Tongue (tissue), 1 donor: ENCODE measurements at regions not wholly inside any gene's neighbourhood (a gene's known extent, or its start where the extent isn't known, plus 50 kb on each side); places are given as distances from the start of the nearest gene placed in this dataset.

Source experiments
- DNase-seq: peaks from one replicate; pipeline ENCODE4 v3.0.0-alpha.2; 2015

DNA sequence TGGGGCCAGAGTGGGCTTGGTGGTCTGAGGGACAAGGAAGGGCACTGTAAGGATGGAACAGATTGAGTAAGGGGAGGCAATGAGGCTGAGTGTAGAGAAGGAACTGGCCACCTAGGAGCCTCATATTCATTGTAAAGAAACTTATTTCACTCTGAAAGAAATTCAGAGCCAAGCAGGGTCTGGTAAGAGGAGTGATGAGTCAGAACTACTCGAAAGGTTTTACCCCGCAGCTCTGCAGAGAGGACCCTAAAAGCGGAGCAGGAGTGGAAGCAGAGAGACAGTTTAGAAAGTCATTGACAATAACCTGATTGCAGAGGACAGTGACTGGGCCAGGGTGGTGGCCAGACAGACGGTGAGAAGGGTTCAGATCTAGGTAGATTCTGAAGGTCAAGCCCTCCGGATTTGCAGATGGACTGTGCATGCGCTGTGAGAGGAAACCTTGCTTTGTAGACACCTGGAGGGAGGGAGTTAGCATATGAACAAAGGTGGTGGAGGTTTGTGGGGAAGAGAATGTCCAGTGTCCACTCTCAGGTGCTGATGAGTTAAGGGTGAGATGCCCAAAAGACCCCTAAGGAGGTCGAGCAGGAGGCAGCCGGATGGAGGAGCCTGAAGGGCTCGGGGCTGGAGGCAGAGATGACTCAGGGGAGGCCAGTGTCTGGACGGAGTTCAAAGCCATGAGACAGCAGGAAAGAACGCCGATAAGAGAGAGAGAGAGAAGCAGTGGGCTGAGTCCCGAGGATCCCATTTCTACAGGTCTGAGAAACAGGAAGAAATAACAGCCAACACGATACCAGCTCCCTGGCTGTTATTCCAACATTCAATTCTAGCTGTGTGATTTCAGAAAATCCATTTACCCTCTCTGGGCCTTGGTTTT, 546.0 kb downstream of the BRD1 start:
- no peak for DNase-seq

DNA sequence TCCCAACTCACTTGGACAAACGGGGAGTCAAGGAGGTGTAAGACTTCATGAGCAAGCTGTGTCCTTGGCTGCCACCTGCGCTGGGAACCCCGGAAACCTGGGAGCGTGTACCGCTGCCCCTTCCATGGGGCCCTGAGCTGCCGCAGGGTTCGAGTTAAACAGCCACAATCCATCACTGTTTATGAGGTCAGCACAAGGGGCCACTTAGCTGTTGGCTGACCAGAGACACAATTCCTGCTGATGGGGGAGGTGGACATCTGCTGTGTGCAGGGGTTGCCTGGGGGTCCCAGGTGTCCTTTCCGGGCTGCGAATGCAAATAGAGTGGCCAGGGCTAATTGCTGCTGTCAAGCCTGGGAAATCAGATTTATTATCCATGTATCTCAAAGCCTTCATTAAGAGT, 549.3 kb downstream of the BRD1 start:
- no peak for DNase-seq

DNA sequence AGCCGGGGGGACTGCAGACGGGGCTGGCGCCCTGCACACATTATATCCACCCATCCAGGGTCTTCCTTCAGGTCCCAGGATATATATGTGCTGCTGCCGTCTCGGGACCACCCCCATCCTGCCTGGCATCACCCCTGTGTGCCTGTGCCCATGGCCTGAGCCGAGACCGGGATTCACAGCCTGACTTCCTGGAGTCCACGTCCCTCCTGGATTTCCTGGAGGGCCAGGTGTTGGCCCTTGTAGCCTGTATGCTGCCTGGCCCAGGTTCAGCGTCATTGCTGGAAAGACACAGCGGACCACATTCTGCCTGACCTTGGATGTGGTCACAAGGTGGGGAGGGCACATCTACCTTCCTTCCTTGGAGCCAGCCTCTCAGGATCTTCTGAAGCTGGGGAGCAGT, 551.1 kb downstream of the BRD1 start:
- DNase-seq: no peak

DNA sequence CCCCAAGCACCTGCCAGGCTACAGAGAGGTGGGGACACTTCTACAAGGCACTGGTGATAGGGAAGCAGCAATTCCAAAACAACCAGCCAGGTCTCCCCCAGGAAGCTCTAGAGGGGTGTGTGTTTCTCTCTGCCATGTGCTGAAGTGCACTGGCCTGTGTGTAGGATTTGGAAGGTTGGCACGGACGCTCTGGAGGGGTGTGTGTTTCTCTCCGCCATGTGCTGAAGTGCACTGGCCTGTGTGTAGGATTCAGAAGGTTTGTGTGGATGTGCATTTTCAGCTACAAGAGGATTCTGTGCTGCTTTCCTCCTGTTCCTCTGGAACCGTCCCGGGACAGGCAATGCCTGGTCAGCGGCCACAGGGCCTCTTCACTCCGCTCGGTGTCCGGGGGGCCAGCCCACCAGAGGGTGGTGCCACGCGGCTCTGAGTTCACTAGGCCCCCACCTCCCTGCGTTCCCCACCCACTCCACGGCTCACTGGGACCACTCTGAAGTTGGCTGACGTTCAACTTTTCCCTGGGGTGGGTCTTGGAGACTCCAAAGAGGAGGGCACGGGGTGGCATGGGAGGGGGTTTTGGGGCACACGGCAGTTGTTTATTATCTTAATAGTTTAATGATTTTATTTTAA, 552.8 kb downstream of the BRD1 start:
- DNase-seq: no peak

DNA sequence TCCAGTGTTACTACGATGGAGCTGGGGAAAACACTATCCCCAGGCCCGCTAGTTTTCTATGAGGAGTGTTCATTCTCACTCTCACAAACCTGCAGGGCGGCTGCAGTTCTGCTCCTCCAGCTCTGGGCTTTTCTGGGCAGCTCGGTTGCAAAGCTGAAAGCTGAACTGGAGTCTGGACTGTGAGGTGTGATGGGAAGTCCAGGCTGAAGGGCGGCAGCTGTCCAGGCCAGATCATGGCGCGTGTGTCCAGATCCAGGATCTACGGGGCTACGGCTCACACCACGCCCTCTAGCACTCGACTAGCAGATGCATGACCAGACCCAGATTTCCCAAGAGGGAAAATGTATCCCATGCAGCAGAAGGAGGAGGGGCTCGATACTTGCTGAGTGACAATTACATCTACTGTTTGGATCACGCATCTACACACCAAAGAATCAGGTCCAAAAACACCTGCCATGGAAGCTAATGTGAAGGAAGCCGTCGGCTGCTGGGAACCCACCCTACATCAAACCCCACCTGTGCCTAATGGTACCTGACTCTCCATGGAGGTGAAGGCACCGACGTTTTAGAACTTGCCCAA, 555.0 kb downstream of the BRD1 start:
- DNase-seq: peak; percentile 37

- no peak for DNase-seq
These were observed 555.8 kb downstream of the BRD1 start for GRCh38 chr22:49271831-49272230.

GRCh38 chr22:49271369-49271727, 556.3 kb downstream of the BRD1 start:
- no peak for DNase-seq

DNA sequence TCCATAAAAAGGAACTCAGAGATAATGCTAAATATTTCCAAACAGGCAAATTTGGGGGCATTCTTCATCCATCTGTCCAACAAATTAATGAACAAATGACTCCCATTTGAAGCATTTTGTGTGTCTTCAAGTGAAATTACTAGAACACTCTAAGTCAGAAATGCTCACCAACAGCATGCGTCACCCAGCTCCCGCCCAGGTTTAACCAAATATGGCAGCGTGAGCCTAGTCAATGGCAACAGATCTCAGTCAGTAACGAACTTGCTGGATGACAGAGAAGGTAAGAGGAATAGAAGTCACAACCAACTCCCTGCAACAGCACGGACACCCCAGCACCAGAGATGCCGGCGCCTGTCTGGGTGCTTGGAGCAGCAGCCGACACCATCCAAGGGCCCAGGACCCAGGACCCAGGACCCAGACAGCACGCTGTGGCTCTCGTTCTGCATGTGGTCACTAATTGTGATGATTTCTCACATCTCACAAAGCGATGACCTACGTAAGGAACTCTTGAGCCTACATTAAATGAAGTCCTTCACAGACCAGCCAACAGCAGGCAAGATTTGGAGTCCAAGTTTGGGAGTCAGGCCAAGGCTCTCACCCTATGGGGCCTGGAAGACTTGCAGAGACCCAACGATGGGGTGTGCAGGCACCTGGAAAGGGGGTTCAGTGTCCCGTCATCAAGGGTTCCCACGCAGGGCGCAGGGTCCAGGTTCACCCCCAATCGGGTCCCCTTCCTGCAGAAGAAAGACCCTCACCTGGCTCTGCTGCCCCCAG, 556.9 kb downstream of the BRD1 start:
- no peak for DNase-seq

DNA sequence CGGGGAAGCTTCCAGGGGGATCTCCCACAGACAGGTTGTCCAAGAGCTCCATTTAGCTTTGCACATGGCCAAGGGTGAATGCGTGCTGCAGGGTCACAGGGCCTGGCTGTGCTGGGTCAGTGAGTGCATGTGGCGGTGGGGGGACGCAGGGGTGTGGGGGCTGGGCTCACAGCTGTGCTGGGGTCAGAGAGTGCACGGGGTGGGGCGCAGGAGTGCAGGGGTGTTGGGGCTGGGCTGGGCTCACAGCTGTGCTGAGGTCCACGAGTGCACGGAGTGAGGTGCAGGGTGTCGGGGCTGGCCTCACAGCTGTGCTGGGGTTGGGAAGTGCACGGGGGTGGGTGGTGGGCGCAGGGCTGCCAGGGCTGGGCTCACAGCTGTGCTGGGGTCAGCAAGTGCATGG, 557.7 kb downstream of the BRD1 start:
- DNase-seq: no peak

DNA sequence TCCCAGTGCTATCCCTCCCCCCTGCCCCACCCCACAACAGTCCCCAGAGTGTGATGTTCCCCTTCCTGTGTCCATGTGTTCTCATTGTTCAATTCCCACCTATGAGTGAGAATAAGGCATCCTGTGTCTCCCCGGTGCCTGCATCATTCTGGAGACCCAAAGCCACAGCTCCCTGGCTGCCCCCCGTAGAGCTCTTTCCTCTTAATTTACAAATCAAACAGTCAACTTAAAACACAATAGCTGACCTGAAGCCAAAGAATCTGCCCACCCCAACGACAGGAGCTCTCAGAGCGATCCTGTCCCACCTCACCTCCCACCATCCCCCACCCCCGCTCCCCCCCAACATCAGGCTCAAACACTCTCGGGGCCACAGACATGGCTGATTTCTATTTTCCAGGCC, 558.3 kb downstream of the BRD1 start:
- DNase-seq: no peak

DNA sequence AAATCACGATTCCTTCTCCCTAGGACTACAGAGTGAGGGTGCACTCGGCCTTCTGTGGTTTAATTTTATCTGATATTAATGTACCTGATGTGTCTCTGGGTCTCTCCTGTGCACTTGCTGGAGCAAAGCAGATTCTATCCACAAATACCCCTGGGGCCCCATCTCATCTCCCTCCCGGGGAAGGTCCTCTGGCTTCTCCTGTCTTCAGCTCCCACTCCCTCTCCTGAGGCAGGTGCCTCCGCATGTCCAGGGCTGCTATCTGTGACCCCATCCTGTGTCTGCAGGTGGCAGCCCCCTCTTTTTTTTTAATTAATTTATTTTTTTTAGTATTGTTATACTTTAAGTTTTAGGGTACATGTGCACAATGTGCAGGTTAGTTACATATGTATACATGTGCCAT, 558.7 kb downstream of the BRD1 start:
- no peak for DNase-seq

DNA sequence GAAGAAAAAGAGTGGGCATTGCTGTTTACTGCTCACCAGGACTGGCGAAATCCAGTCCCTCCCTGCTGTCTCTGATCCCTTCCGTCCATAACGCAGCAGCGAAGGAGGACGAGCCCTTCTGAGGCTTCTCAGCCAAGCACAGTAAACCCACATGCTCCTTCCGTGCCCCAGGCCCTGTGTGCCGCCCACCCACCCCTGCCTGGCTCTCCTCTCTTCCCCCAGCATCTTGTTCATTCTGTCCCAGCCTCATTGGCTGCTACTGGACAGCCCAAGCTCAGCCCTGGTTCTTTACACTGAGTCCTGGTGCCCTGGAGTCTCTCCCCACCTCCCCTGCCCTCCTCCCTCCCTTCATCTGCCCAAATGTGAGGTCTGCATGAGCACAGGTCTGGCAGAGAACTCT, 559.7 kb downstream of the BRD1 start:
- no peak for DNase-seq

- no peak for DNase-seq
These were observed 560.8 kb downstream of the BRD1 start for GRCh38 chr22:49266561-49267519.

DNA sequence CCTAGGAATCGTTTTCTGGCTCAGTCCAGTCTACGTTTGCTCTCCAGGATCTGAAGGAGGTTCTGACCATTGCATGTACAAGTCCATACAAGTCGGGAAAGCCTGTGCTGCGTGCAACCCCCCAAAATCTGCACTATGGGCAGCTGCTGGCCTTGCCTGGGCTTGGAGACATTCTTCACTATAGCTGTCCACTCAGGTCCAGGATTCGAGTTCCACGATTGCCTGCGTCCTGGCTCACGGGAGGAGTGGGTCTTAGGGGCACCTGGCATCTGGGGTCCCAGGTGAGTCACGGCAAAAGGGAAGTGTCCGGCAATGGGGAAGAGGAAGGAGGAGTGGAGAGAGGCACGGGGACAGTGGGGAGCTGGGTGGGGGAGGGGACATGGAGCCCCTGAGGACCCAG, 563.0 kb downstream of the BRD1 start:
- no peak for DNase-seq

DNA sequence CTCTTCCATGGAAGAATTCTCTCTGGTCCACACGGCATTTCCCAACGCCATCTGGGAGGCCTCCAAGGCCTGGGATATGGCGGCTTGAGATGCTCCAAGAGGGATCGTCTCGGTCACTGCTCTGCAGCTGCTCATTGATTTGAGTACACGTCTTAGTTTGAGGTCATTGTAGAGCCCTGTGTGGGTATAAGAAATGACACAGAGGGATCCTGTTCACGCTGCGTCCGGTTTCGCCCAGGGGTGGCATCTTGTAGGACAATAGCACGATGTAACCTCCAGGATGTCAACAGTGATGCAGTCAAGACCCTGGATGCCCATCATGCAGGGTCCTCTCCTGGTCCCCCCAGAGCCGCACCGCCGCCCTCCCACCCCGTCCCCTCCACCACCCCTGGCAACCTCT, 564.6 kb downstream of the BRD1 start:
- DNase-seq: no peak

GRCh38 chr22:49262167-49262566, 565.5 kb downstream of the BRD1 start:
- DNase-seq: no peak

DNA sequence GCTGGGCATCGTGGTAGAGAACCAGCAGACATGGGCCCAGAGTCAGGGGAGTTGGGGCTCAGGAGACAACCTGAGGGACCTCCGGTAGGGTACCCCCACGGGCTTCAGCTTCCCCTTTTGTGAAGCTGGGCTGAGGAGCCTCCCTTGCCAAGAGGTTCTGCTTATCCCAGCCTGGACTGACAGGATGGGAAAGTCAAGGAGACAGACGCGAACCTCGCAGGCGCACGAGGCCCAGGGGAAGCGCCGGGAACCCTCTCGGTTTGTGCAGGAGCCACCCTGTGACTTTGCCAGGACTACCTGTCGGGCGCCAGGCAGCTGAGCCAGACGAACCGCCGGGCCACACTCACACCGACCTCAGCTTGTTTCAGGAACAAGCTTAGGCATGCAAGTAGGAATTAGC, 566.1 kb downstream of the BRD1 start:
- no peak for DNase-seq

GRCh38 chr22:49260681-49261580, 566.7 kb downstream of the BRD1 start:
- DNase-seq: no peak

- no peak for DNase-seq
These were observed 567.6 kb downstream of the BRD1 start for GRCh38 chr22:49259839-49260615.
